ENCODE measurements at regions not wholly inside any gene's neighbourhood (a gene's known extent, or its start where the extent isn't known, plus 50 kb on each side); places are given as distances from the start of the nearest gene placed in this dataset.

GRCh38 chr3:106533788-106534160 is 665.0 kb upstream of the CBLB start:
- DNase-seq (ENCODE audit: low spot score) = no peak

GRCh38 chr3:106534206-106534605 is 665.4 kb upstream of the CBLB start:
- no peak for DNase-seq (ENCODE audit: low spot score)

GRCh38 chr3:106540743-106541142 is 671.9 kb upstream of the CBLB start:
- DNase-seq (ENCODE audit: low spot score) = no peak

GRCh38 chr3:106542101-106542769 is 673.4 kb upstream of the CBLB start:
- no peak for DNase-seq (ENCODE audit: low spot score)

DNA sequence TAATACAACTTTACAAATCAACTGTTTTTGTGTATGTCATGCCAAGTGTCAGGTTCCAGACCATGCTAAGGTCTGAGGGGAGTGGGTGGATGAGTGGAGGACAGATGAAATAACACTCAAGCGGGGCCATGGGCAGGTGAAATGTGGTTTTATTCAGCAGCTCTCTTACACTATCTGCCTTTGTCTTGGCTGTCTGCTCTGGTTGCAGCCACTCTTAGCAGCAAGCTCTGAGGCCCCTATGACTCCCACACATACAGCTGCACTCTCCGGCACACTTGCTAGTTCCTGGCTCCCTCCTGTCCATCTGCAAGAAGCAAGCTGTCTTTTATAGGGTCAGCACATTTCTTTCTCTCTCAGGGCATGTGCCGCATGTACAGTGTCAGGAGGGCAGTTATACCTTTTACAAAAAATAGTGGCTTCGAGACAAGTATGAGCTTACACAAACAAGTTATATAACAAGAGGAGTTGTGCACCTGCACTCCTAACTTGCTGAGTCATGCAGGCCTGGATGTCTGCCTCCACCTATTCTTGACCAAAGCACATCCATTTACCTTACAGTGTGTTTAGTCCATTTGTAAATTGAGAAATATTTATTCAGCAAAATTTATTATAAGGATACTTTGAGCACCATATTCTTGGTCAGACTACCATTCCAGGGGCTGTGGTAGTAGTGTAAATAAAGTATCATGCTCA is 683.7 kb upstream of the CBLB start:
- no peak for DNase-seq (ENCODE audit: low spot score)

- peak; percentile 70 for DNase-seq (ENCODE audit: low spot score)
Observed at GRCh38 chr3:106560451-106560966, 691.7 kb upstream of the CBLB start.

GRCh38 chr3:106566277-106566676 is 697.5 kb upstream of the CBLB start:
- DNase-seq (ENCODE audit: low spot score) = no peak

GRCh38 chr3:106570426-106570825 is 701.6 kb upstream of the CBLB start:
- DNase-seq (ENCODE audit: low spot score) = no peak

- DNase-seq (ENCODE audit: low spot score) = no peak
Observed at GRCh38 chr3:106573605-106574004, 704.8 kb upstream of the CBLB start.

GRCh38 chr3:106575029-106575428 is 706.2 kb upstream of the CBLB start:
- DNase-seq (ENCODE audit: low spot score) = no peak

DNA sequence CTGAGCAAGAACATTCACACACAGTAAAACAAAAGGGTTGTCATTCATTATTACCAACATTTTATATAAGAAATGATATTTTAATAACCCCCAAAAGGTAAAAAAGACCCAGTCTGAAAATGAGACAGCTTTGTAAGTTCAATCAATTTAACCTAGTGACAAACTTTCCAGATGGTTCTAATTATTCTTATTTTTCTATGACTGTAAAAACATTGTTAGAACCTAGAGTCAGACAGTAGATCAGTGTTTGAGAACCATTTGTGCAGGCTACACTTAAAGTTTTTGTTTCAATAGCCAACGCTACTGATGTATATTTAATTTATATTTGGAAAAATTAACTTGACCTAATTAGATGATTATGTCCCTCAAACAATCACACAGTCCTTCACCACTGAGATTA is 708.4 kb upstream of the CBLB start:
- no peak for DNase-seq (ENCODE audit: low spot score)

DNA sequence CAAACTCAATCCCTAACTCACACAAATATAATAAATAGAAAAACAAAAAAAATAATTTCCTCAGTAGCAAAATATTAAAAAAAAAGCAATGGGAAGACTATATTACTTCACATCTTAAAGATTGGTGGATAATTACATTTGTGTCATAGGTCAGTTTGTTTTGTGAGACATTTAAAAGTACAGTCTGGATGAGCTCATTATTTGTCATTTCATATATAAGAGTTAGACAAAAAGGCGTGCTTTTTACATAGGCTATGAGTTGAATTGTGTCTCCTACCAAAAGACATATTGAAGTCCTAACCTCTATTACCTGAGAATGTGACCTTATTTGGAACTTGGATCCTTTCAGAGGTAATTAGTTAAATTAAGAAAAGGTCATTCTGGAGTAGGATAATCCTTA is 710.1 kb upstream of the CBLB start:
- DNase-seq (ENCODE audit: low spot score) = no peak

- DNase-seq (ENCODE audit: low spot score) = no peak
Observed at GRCh38 chr3:106582151-106582550, 713.3 kb upstream of the CBLB start.

GRCh38 chr3:106587551-106587950 is 718.7 kb upstream of the CBLB start:
- DNase-seq (ENCODE audit: low spot score) = no peak

GRCh38 chr3:106588739-106589138 is 719.9 kb upstream of the CBLB start:
- no peak for DNase-seq (ENCODE audit: low spot score)

GRCh38 chr3:106589311-106589942 is 720.6 kb upstream of the CBLB start:
- DNase-seq (ENCODE audit: low spot score) = no peak

GRCh38 chr3:106590216-106590615 is 721.4 kb upstream of the CBLB start:
- no peak for DNase-seq (ENCODE audit: low spot score)

DNA sequence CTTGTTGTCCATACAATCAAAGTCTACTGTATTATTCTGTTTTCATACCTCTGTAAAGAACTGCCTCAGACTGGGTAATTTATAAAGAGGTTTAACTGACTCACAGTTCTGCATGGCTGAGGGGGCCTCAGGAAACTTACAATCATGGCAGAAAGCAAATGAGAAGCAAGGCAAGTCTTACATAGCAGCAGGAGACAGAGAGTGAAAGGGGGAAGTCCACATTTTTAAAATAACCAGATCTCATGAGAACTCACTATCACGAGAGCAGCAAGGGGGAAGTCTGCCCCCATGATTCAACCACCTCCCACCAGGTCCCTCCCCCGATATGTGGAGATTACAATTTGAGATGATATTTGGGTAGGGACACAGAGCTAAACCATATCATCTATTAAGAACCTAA is 724.6 kb upstream of the CBLB start:
- no peak for DNase-seq (ENCODE audit: low spot score)

DNA sequence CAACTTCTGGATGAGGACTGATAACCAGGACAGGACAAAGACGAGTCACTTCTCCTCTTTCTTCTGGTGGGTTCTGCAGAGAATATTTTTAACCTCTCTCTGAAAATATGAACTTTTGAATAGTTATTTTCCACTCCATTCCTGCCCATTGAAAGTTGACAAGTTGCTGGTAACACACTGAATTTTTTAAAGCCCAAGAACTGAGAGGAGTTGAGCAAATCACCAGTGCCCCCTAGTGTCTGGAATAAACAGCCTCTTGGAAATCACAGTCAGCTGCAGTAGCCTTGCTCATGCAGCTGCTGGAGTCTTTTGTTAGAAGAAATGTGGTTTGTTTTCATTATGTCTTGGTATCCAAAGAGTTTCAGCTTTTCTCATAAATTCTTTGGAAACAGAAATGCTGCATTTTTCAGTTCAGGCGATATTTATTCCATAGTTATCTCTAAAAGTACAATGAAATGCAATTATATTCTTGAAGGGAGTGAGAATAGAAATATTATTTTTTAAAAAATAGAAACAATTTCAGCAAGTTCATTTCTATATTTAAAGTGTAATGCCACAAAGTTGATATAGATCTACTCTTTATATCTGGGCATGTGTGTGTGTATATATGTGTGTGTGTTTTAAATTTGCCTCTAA is 741.0 kb upstream of the CBLB start:
- peak; percentile 68 for DNase-seq (ENCODE audit: low spot score)

- DNase-seq (ENCODE audit: low spot score) = no peak
Observed at GRCh38 chr3:106610362-106610959, 741.6 kb upstream of the CBLB start.

- DNase-seq (ENCODE audit: low spot score) = no peak
Observed at GRCh38 chr3:106611116-106611515, 742.3 kb upstream of the CBLB start.

- DNase-seq (ENCODE audit: low spot score) = no peak
Observed at GRCh38 chr3:106611841-106612240, 743.0 kb upstream of the CBLB start.

Data from LoVo (cell line).